ENCODE measurements at regions not wholly inside any gene's neighbourhood (a gene's known extent, or its start where the extent isn't known, plus 50 kb on each side); places are given as distances from the start of the nearest gene placed in this dataset.
A peak's percentile ranks its signal among the peaks of the same experiment; 100 is the strongest.

- no peak overlapping the region for H2BK12ac ChIP-seq (ENCODE audit: insufficient read length, low read depth, low read length)
These were observed 332.2 kb upstream of the SGCG start for GRCh38 chr13:22848539-22849052.

More at GRCh38 chr13:22848539-22849052, 332.2 kb upstream of the SGCG start:
- Mint-ChIP-seq H3K9me3 (no peaks in the 10 kb centered on the region), H3K27ac (peak overlapping the region in 1 of 3 experiments; percentile 34; a peak in 1 of 7 replicates), H3K36me3 (ENCODE audit: insufficient read depth in 1 of 3, low read depth in 3 of 3) (no peaks in the 10 kb centered on the region), H3K4me1 (peaks cover 10 to 11% of the 10 kb centered on the region in 2 experiments), H3K4me3 (no peak overlapping the region), H3K27me3 (ENCODE audit: low read depth) (no peaks in the 10 kb centered on the region; the same call in 1 of the 2 replicates)
- Histone ChIP-seq H2AK5ac (ENCODE audit: insufficient read length, low read length) (no peak overlapping the region), H3K9ac (ENCODE audit: extremely low read depth, insufficient read length, low read length) (no peak overlapping the region), H3T11ph (ENCODE audit: low read length) (no peak overlapping the region), H4K8ac (replicated peaks; ENCODE audit: insufficient read length, low read depth, low read length) (no peak overlapping the region), H3K9me3 (ENCODE audit: control insufficient read depth, low read depth, low read length) (no peaks in the 10 kb centered on the region), H2AFZ (ENCODE audit: low read length) (peak overlapping the region; percentile 50), H4K91ac (ENCODE audit: insufficient read length, low read depth, low read length) (no peak overlapping the region), H3K4me2 (ENCODE audit: insufficient read depth, insufficient read length, low read length) (no peak overlapping the region), H4K5ac (ENCODE audit: insufficient read length, low read depth, low read length) (no peak overlapping the region), H4K20me1 (ENCODE audit: control insufficient read depth, insufficient read depth, insufficient read length) (no peaks in the 10 kb centered on the region), H3K27me3 (ENCODE audit: insufficient read depth, low read length) (no peaks in the 10 kb centered on the region), H3K14ac (ENCODE audit: insufficient read depth, low read length) (peak overlapping the region; percentile 77; the same call in 1 of the 2 replicates), H3K23me2 (ENCODE audit: insufficient read length, low read depth, low read length, poor library complexity, severe bottlenecking) (no peaks in the 10 kb centered on the region), H3K23ac (ENCODE audit: insufficient read length, low read depth, low read length) (no peak overlapping the region), H3K56ac (ENCODE audit: insufficient read length, low read depth, low read length) (no peak overlapping the region), H3K27ac (ENCODE audit: insufficient read length, low read depth, low read length) (no peak overlapping the region), H3K4ac (ENCODE audit: low read depth, low read length) (no peak overlapping the region), H2BK5ac (ENCODE audit: insufficient read length, low read length) (no peak overlapping the region), H3K4me1 (ENCODE audit: insufficient read depth, low read length) (no peaks in the 10 kb centered on the region), H2BK15ac (ENCODE audit: low read depth, low read length) (no peak overlapping the region), H3K79me1 (ENCODE audit: insufficient read depth, low read depth, low read length, poor library complexity, severe bottlenecking) (no peaks in the 10 kb centered on the region), H2BK120ac (ENCODE audit: low read depth, low read length, poor library complexity, severe bottlenecking) (no peak overlapping the region), H2BK20ac (ENCODE audit: low read depth, low read length, poor library complexity, severe bottlenecking) (no peak overlapping the region), H3K79me2 (ENCODE audit: insufficient read depth, low read length) (no peaks in the 10 kb centered on the region), H3K18ac (ENCODE audit: insufficient read length, low read depth, low read length) (peak overlapping the region; percentile 91)
- no peak for TF ChIP-seq CTCF (conservative IDR thresholded peaks at IDR 0.05)
- WGBS (ENCODE audit: extremely low coverage, insufficient read length, low lambda C conversion rate), result no CpG with 5 or more reads among the region's 32 CpGs
- DNase-seq, result peak; percentile 93
